ENCODE measurements at regions not wholly inside any gene's neighbourhood (a gene's known extent, or its start where the extent isn't known, plus 50 kb on each side); places are given as distances from the start of the nearest gene placed in this dataset.

- Histone ChIP-seq H2BK12ac (ENCODE audit: low read length) (no peak overlapping the region), H3K27ac (replicated peaks; ENCODE audit: low read length) (no peak overlapping the region), H2BK120ac (ENCODE audit: low read depth, low read length) (no peak overlapping the region), H2BK5ac (ENCODE audit: low read length) (no peak overlapping the region), H3K4ac (ENCODE audit: low read length) (no peak overlapping the region), H2AK5ac (ENCODE audit: low read depth, low read length) (no peak overlapping the region), H3K4me2 (ENCODE audit: insufficient read depth, low read length, poor library complexity, severe bottlenecking) (no peak overlapping the region), H3K9ac (ENCODE audit: low read depth, low read length, poor library complexity) (no peak overlapping the region), H3K18ac (ENCODE audit: low read length) (no peak overlapping the region), H3K79me1 (ENCODE audit: low read depth, low read length) (no peaks in the 10 kb centered on the region), H4K91ac (ENCODE audit: low read depth, low read length, poor library complexity) (no peak overlapping the region), H3K4me1 (ENCODE audit: control insufficient read depth in 2 of 2, insufficient read depth in 1 of 2, low read depth in 1 of 2, low read length in 2 of 2) (peaks cover 12 to 16% of the 10 kb centered on the region in 2 donors), H3K36me3 (replicated peaks in 1 of 2; ENCODE audit: control insufficient read depth in 2 of 2, insufficient read depth in 2 of 2, low read length in 2 of 2) (no peaks in the 10 kb centered on the region), H3K4me3 (ENCODE audit: low read length in 2 of 2) (no peak overlapping the region), H2BK15ac (ENCODE audit: low read length) (no peak overlapping the region), H2AFZ (ENCODE audit: low read length) (peak overlapping the region; percentile 26), H4K8ac (ENCODE audit: low read depth, low read length) (no peak overlapping the region), H3K14ac (ENCODE audit: low read length) (no peak overlapping the region), H3K9me3 (replicated peaks in 1 of 2; ENCODE audit: control insufficient read depth in 2 of 2, insufficient read depth in 1 of 2, low read depth in 1 of 2, low read length in 2 of 2) (no peaks in the 10 kb centered on the region), H3K27me3 (ENCODE audit: control insufficient read depth in 3 of 3, insufficient read depth in 3 of 3, low read depth in 1 of 3, low read length in 3 of 3) (no peaks in the 10 kb centered on the region), H3K23ac (ENCODE audit: low read depth, low read length, poor library complexity) (no peak overlapping the region)
- WGBS, 2 donors (ENCODE audit: extremely low coverage in 2 of 2, insufficient read length in 2 of 2, insufficient replicate concordance in 1 of 2) = no CpG with 5 or more reads among the region's 3 CpGs
- no peak for DNase-seq (ENCODE audit: low spot score)
Observed at GRCh38 chr13:79937771-79938216, 403.1 kb downstream of the SPRY2 start.

- H3K18ac ChIP-seq (ENCODE audit: low read length) = no peak overlapping the region
- no peak overlapping the region for H2BK5ac ChIP-seq (ENCODE audit: low read length)
- H3K79me1 ChIP-seq (ENCODE audit: low read depth, low read length) = no peaks in the 10 kb centered on the region
- H3K4me2 ChIP-seq (ENCODE audit: insufficient read depth, low read length, poor library complexity, severe bottlenecking) = no peak overlapping the region
- H2BK15ac ChIP-seq (ENCODE audit: low read length) = no peak overlapping the region
- H3K23ac ChIP-seq (ENCODE audit: low read depth, low read length, poor library complexity) = no peak overlapping the region
- no CpG with 5 or more reads among the region's 4 CpGs for WGBS, 2 donors (ENCODE audit: extremely low coverage in 2 of 2, insufficient read length in 2 of 2, insufficient replicate concordance in 1 of 2)
- H3K27me3 ChIP-seq (ENCODE audit: control insufficient read depth in 3 of 3, insufficient read depth in 3 of 3, low read depth in 1 of 3, low read length in 3 of 3) = no peaks in the 10 kb centered on the region
- H3K4me3 ChIP-seq (ENCODE audit: low read length in 2 of 2) = no peak overlapping the region
- H3K9ac ChIP-seq (ENCODE audit: low read depth, low read length, poor library complexity) = no peak overlapping the region
- no peak overlapping the region for H2BK12ac ChIP-seq (ENCODE audit: low read length)
- peaks cover 12 to 16% of the 10 kb centered on the region in 2 donors for H3K4me1 ChIP-seq (ENCODE audit: control insufficient read depth in 2 of 2, insufficient read depth in 1 of 2, low read depth in 1 of 2, low read length in 2 of 2)
- no peak overlapping the region for H4K8ac ChIP-seq (ENCODE audit: low read depth, low read length)
- no peak for DNase-seq (ENCODE audit: low spot score)
- H3K4ac ChIP-seq (ENCODE audit: low read length) = no peak overlapping the region
- no peak overlapping the region for H2AK5ac ChIP-seq (ENCODE audit: low read depth, low read length)
- H3K9me3 ChIP-seq (replicated peaks in 1 of 2; ENCODE audit: control insufficient read depth in 2 of 2, insufficient read depth in 1 of 2, low read depth in 1 of 2, low read length in 2 of 2) = no peaks in the 10 kb centered on the region
- H4K91ac ChIP-seq (ENCODE audit: low read depth, low read length, poor library complexity) = no peak overlapping the region
- H2AFZ ChIP-seq (ENCODE audit: low read length) = no peak overlapping the region
- no peak overlapping the region for H3K14ac ChIP-seq (ENCODE audit: low read length)
- no peak overlapping the region for H2BK120ac ChIP-seq (ENCODE audit: low read depth, low read length)
- H3K27ac ChIP-seq (replicated peaks; ENCODE audit: low read length) = no peak overlapping the region
- no peaks in the 10 kb centered on the region for H3K36me3 ChIP-seq (replicated peaks in 1 of 2; ENCODE audit: control insufficient read depth in 2 of 2, insufficient read depth in 2 of 2, low read length in 2 of 2)
Observed at GRCh38 chr13:79937311-79937710, 403.6 kb downstream of the SPRY2 start.

GRCh38 chr13:79936368-79937136, 404.4 kb downstream of the SPRY2 start:
- H2AK5ac ChIP-seq (ENCODE audit: low read depth, low read length) = no peak overlapping the region
- H3K4me2 ChIP-seq (ENCODE audit: insufficient read depth, low read length, poor library complexity, severe bottlenecking) = no peak overlapping the region
- H2BK15ac ChIP-seq (ENCODE audit: low read length) = no peak overlapping the region
- no peak overlapping the region for H3K27ac ChIP-seq (replicated peaks; ENCODE audit: low read length)
- H3K4ac ChIP-seq (ENCODE audit: low read length) = no peak overlapping the region
- WGBS, 2 donors (ENCODE audit: extremely low coverage in 2 of 2, insufficient read length in 2 of 2, insufficient replicate concordance in 1 of 2) = no CpG with 5 or more reads among the region's 12 CpGs
- H3K79me1 ChIP-seq (ENCODE audit: low read depth, low read length) = no peaks in the 10 kb centered on the region
- no peak overlapping the region for H4K8ac ChIP-seq (ENCODE audit: low read depth, low read length)
- H3K9ac ChIP-seq (ENCODE audit: low read depth, low read length, poor library complexity) = no peak overlapping the region
- DNase-seq (ENCODE audit: low spot score) = no peak
- no peaks in the 10 kb centered on the region for H3K27me3 ChIP-seq (ENCODE audit: control insufficient read depth in 3 of 3, insufficient read depth in 3 of 3, low read depth in 1 of 3, low read length in 3 of 3)
- no peak overlapping the region for H2BK120ac ChIP-seq (ENCODE audit: low read depth, low read length)
- H3K14ac ChIP-seq (ENCODE audit: low read length) = no peak overlapping the region
- no peaks in the 10 kb centered on the region for H3K9me3 ChIP-seq (replicated peaks in 1 of 2; ENCODE audit: control insufficient read depth in 2 of 2, insufficient read depth in 1 of 2, low read depth in 1 of 2, low read length in 2 of 2)
- H3K4me1 ChIP-seq (ENCODE audit: control insufficient read depth in 2 of 2, insufficient read depth in 1 of 2, low read depth in 1 of 2, low read length in 2 of 2) = peaks cover 12 to 16% of the 10 kb centered on the region in 2 donors
- H4K91ac ChIP-seq (ENCODE audit: low read depth, low read length, poor library complexity) = no peak overlapping the region
- H2BK12ac ChIP-seq (ENCODE audit: low read length) = no peak overlapping the region
- no peak overlapping the region for H3K18ac ChIP-seq (ENCODE audit: low read length)
- H3K4me3 ChIP-seq (ENCODE audit: low read length in 2 of 2) = no peak overlapping the region
- H2BK5ac ChIP-seq (ENCODE audit: low read length) = no peak overlapping the region
- H2AFZ ChIP-seq (ENCODE audit: low read length) = peak overlapping the region; percentile 71
- H3K36me3 ChIP-seq (replicated peaks in 1 of 2; ENCODE audit: control insufficient read depth in 2 of 2, insufficient read depth in 2 of 2, low read length in 2 of 2) = no peaks in the 10 kb centered on the region
- H3K23ac ChIP-seq (ENCODE audit: low read depth, low read length, poor library complexity) = no peak overlapping the region

- no peak overlapping the region for H2AFZ ChIP-seq (ENCODE audit: low read length)
- H3K27me3 ChIP-seq (ENCODE audit: control insufficient read depth in 3 of 3, insufficient read depth in 3 of 3, low read depth in 1 of 3, low read length in 3 of 3) = no peaks in the 10 kb centered on the region
- peaks cover 0 to 3% of the 10 kb centered on the region in 2 donors for H3K9me3 ChIP-seq (replicated peaks in 1 of 2; ENCODE audit: control insufficient read depth in 2 of 2, insufficient read depth in 1 of 2, low read depth in 1 of 2, low read length in 2 of 2)
- no peak overlapping the region for H2BK5ac ChIP-seq (ENCODE audit: low read length)
- peaks cover 12 to 16% of the 10 kb centered on the region in 2 donors for H3K4me1 ChIP-seq (ENCODE audit: control insufficient read depth in 2 of 2, insufficient read depth in 1 of 2, low read depth in 1 of 2, low read length in 2 of 2)
- H4K8ac ChIP-seq (ENCODE audit: low read depth, low read length) = no peak overlapping the region
- H3K4me2 ChIP-seq (ENCODE audit: insufficient read depth, low read length, poor library complexity, severe bottlenecking) = no peak overlapping the region
- no peak overlapping the region for H3K9ac ChIP-seq (ENCODE audit: low read depth, low read length, poor library complexity)
- H3K18ac ChIP-seq (ENCODE audit: low read length) = no peak overlapping the region
- no peak overlapping the region for H2BK120ac ChIP-seq (ENCODE audit: low read depth, low read length)
- H3K14ac ChIP-seq (ENCODE audit: low read length) = no peak overlapping the region
- no peak overlapping the region for H4K91ac ChIP-seq (ENCODE audit: low read depth, low read length, poor library complexity)
- H3K79me1 ChIP-seq (ENCODE audit: low read depth, low read length) = no peaks in the 10 kb centered on the region
- H2AK5ac ChIP-seq (ENCODE audit: low read depth, low read length) = no peak overlapping the region
- no peak overlapping the region for H3K27ac ChIP-seq (replicated peaks; ENCODE audit: low read length)
- DNase-seq (ENCODE audit: low spot score) = no peak
- no peak overlapping the region for H2BK12ac ChIP-seq (ENCODE audit: low read length)
- H2BK15ac ChIP-seq (ENCODE audit: low read length) = no peak overlapping the region
- no peak overlapping the region for H3K4ac ChIP-seq (ENCODE audit: low read length)
- H3K23ac ChIP-seq (ENCODE audit: low read depth, low read length, poor library complexity) = no peak overlapping the region
- no peak overlapping the region for H3K4me3 ChIP-seq (ENCODE audit: low read length in 2 of 2)
- H3K36me3 ChIP-seq (replicated peaks in 1 of 2; ENCODE audit: control insufficient read depth in 2 of 2, insufficient read depth in 2 of 2, low read length in 2 of 2) = no peaks in the 10 kb centered on the region
Observed at GRCh38 chr13:79935121-79935520, 405.8 kb downstream of the SPRY2 start.

Data from neuronal stem cell (in vitro differentiated cells).